H9 (cell line): ENCODE measurements at regions not wholly inside any gene's neighbourhood (a gene's known extent, or its start where the extent isn't known, plus 50 kb on each side); places are given as distances from the start of the nearest gene placed in this dataset.
"Not testable (repeated sequence)": the region's sequence is repeated elsewhere in the genome, so short reads cannot be mapped to it uniquely, and the experiment has no call there.

ENCODE experiments used
- DNase-seq: peaks from one replicate; pipeline ENCODE4 v3.0.0-alpha.2; 2017
- H2AFZ ChIP-seq: one replicate; pipeline ENCODE4 v1.6.1; 2013; ENCODE audit warnings: mild to moderate bottlenecking, low read length, control low read depth, moderate library complexity
- H2AK5ac ChIP-seq: 2 replicates; pipeline ENCODE4 v1.6.1; 2013; ENCODE audit warnings: low read length, control low read depth, mixed read lengths; ENCODE audit not compliant: insufficient read length
- H2BK120ac ChIP-seq: one replicate; pipeline ENCODE4 v1.6.1; 2013; ENCODE audit warnings: low read depth, mild to moderate bottlenecking, low read length, control low read depth, inconsistent platforms; ENCODE audit not compliant: poor library complexity, severe bottlenecking
- H2BK12ac ChIP-seq: 2 replicates; pipeline ENCODE4 v1.6.1; 2013; ENCODE audit warnings: low read length, control low read depth, mixed read lengths, low read depth; ENCODE audit not compliant: insufficient read length
- H2BK15ac ChIP-seq: 2 replicates; pipeline ENCODE4 v1.6.1; 2013; ENCODE audit warnings: low read depth, low read length, control low read depth
- H2BK20ac ChIP-seq: one replicate; pipeline ENCODE4 v1.6.1; 2013; ENCODE audit warnings: low read depth, mild to moderate bottlenecking, low read length, control low read depth, inconsistent platforms; ENCODE audit not compliant: poor library complexity, severe bottlenecking
- H2BK5ac ChIP-seq: 2 replicates; pipeline ENCODE4 v1.6.1; 2013; ENCODE audit warnings: low read length, control low read depth, mixed read lengths; ENCODE audit not compliant: insufficient read length
- H3K14ac ChIP-seq: 2 replicates; pipeline ENCODE4 v1.6.1; 2013; ENCODE audit warnings: low read length, control low read depth; ENCODE audit not compliant: insufficient read depth
- H3K18ac ChIP-seq: 2 replicates; pipeline ENCODE4 v1.6.1; 2013; ENCODE audit warnings: low read depth, mild to moderate bottlenecking, mixed read lengths, low read length, control low read depth; ENCODE audit not compliant: insufficient read length
- H3K23ac ChIP-seq: 2 replicates; pipeline ENCODE4 v1.6.1; 2013; ENCODE audit warnings: low read length, control low read depth, mixed read lengths, low read depth; ENCODE audit not compliant: insufficient read length
- H3K23me2 ChIP-seq: 2 replicates; pipeline ENCODE4 v1.6.1; 2013; ENCODE audit warnings: low read depth, mild to moderate bottlenecking, mixed read lengths, low read length, control low read depth; ENCODE audit not compliant: insufficient read length, poor library complexity, severe bottlenecking
- H3K27ac ChIP-seq: 2 replicates; pipeline ENCODE4 v1.5.1; 2013; ENCODE audit warnings: low read length, control low read depth, mixed read lengths, low read depth; ENCODE audit not compliant: insufficient read length
- H3K27me3 ChIP-seq: 2 replicates; pipeline ENCODE4 v1.6.1; 2013; ENCODE audit warnings: low read length, control low read depth, inconsistent platforms; ENCODE audit not compliant: insufficient read depth
- H3K4ac ChIP-seq: 2 replicates; pipeline ENCODE4 v1.6.1; 2013; ENCODE audit warnings: low read depth, mild to moderate bottlenecking, control low read depth, inconsistent platforms, low read length, moderate library complexity
- H3K4me1 ChIP-seq: 2 replicates; pipeline ENCODE4 v1.6.1; 2013; ENCODE audit warnings: low read length, control low read depth, inconsistent platforms; ENCODE audit not compliant: insufficient read depth
- H3K4me2 ChIP-seq: 2 replicates; pipeline ENCODE4 v1.6.1; 2013; ENCODE audit warnings: low read length, control low read depth, mixed read lengths; ENCODE audit not compliant: insufficient read length, insufficient read depth
- H3K56ac ChIP-seq: 2 replicates; pipeline ENCODE4 v1.6.1; 2013; ENCODE audit warnings: low read depth, mild to moderate bottlenecking, mixed read lengths, low read length, control low read depth; ENCODE audit not compliant: insufficient read length
- H3K79me1 ChIP-seq: 2 replicates; pipeline ENCODE4 v1.6.1; 2013; ENCODE audit warnings: low read depth, mild to moderate bottlenecking, moderate library complexity, low read length, control low read depth, inconsistent platforms; ENCODE audit not compliant: insufficient read depth, poor library complexity, severe bottlenecking
- H3K79me2 ChIP-seq: 2 replicates; pipeline ENCODE4 v1.6.1; 2013; ENCODE audit warnings: low read length, control low read depth, inconsistent platforms; ENCODE audit not compliant: insufficient read depth
- H3K9ac ChIP-seq: 2 replicates; pipeline ENCODE4 v1.6.1; 2013; ENCODE audit warnings: low read length, control low read depth, mixed read lengths; ENCODE audit not compliant: insufficient read length; ENCODE audit errors: extremely low read depth
- H3K9me3 ChIP-seq: one replicate; pipeline ENCODE4 v1.6.1; 2013; ENCODE audit warnings: low read depth, low read length, inconsistent platforms; ENCODE audit not compliant: control insufficient read depth
- H3T11ph ChIP-seq: one replicate; pipeline ENCODE4 v1.6.1; 2013; ENCODE audit warnings: mild to moderate bottlenecking, low read length, control low read depth, inconsistent platforms
- H4K20me1 ChIP-seq: one replicate; pipeline ENCODE4 v1.6.1; 2013; ENCODE audit not compliant: control insufficient read depth, insufficient read length, insufficient read depth
- H4K5ac ChIP-seq: 2 replicates; pipeline ENCODE4 v1.6.1; 2013; ENCODE audit warnings: low read depth, mild to moderate bottlenecking, mixed read lengths, low read length, control low read depth; ENCODE audit not compliant: insufficient read length
- H4K8ac ChIP-seq: replicated peaks from 2 replicates; pipeline ENCODE4 v1.6.1; 2013; ENCODE audit warnings: low read length, control low read depth, mixed read lengths, low read depth; ENCODE audit not compliant: insufficient read length
- H4K91ac ChIP-seq: 2 replicates; pipeline ENCODE4 v1.6.1; 2013; ENCODE audit warnings: low read depth, mild to moderate bottlenecking, moderate library complexity, mixed read lengths, low read length, control low read depth; ENCODE audit not compliant: insufficient read length
- H3K27ac Mint-ChIP-seq, 3 experiments: 2 replicates in 2 of 3; 3 replicates in 1 of 3; pipeline ENCODE4 v1.8.0; 2020 to 2021; ENCODE audit warnings: mixed read lengths in 3 of 3, mild to moderate bottlenecking in 1 of 3, moderate library complexity in 1 of 3
- H3K27me3 Mint-ChIP-seq: 2 replicates; pipeline ENCODE4 v1.8.0; 2021; ENCODE audit warnings: low read depth, mild to moderate bottlenecking, moderate library complexity, mixed read lengths
- H3K36me3 Mint-ChIP-seq, 3 experiments: 2 replicates in 2 of 3; 3 replicates in 1 of 3; pipeline ENCODE4 v1.8.0; 2020 to 2021; ENCODE audit warnings: low read depth in 3 of 3, mixed read lengths in 3 of 3; ENCODE audit not compliant: insufficient read depth in 1 of 3
- H3K4me1 Mint-ChIP-seq, 2 experiments: 2 replicates each; pipeline ENCODE4 v1.8.0; 2020; ENCODE audit warnings: mixed read lengths in 2 of 2
- H3K4me3 Mint-ChIP-seq, 2 experiments: 2 replicates in 1 of 2; 3 replicates in 1 of 2; pipeline ENCODE4 v1.8.0; 2020 to 2021; ENCODE audit warnings: mild to moderate bottlenecking in 2 of 2, mixed read lengths in 2 of 2, moderate library complexity in 1 of 2
- H3K9me3 Mint-ChIP-seq, 2 experiments: 2 replicates in 1 of 2; 3 replicates in 1 of 2; pipeline ENCODE4 v1.8.0; 2020; ENCODE audit warnings: mild to moderate bottlenecking in 2 of 2, mixed read lengths in 2 of 2, moderate library complexity in 1 of 2
- WGBS: extraction: QIAGEN DNeasy Blood & Tissue Kit; methylation state at CpG from one replicate; pipeline ENCODE4 v1.1.7; 2013; ENCODE audit warnings: missing lambda C conversion rate, low lambda C conversion rate, mixed read lengths; ENCODE audit not compliant: insufficient read length; ENCODE audit errors: extremely low coverage; 5-methylcytosine and 5-hydroxymethylcytosine counted together
- TF ChIP-seq, protein P1 (sequence below): fragments of 200-600 bp; sonication (generic); conservative IDR thresholded peaks from 3 replicates; pipeline ENCODE4 v1.8.0; 2021; ENCODE audit warnings: antibody characterized with exemption, mild to moderate bottlenecking

GRCh38 chr3:151673974-151674373 lies 59.8 kb upstream of the AADACL2 start:
- no CpG with 5 or more reads among the region's 1 CpG for WGBS
- H3K56ac ChIP-seq: no peak overlapping the region

DNA sequence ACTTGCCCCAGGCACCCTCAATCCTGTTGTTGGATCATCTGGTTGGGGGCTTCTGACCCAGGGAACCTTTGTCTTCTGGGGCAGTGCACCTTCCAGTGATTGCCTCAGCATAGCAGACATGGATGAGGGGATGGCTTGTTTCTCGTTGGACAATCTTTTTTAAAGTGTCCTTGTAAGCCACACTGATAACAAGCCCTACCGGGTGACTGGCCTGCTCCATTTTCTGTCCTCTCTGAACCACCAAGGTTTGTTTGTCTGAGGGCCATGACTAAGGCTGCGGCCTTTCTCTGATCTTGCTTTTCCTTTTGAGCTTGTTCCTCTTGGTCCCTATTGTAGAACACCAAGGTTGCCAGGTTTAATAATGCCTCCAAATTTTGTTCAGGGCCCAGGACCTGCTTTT lies 66.0 kb upstream of the AADACL2 start:
- not testable (repeated sequence) for H3K23ac ChIP-seq, H4K91ac ChIP-seq, H2AK5ac ChIP-seq, H3K56ac ChIP-seq, H3K27ac ChIP-seq, H4K20me1 ChIP-seq, H3K4me3 Mint-ChIP-seq, H3K9me3 ChIP-seq, H2BK120ac ChIP-seq, H3K27me3 ChIP-seq, H2BK12ac ChIP-seq, H3K14ac ChIP-seq, H3K27me3 Mint-ChIP-seq, H3K4ac ChIP-seq, H2BK20ac ChIP-seq, H3K79me2 ChIP-seq, H3K36me3 Mint-ChIP-seq, H3K4me1 ChIP-seq, H3K9ac ChIP-seq, DNase-seq, H4K5ac ChIP-seq, H3K4me2 ChIP-seq, H3K18ac ChIP-seq, H3K79me1 ChIP-seq, H2BK15ac ChIP-seq, H4K8ac ChIP-seq, H3K4me1 Mint-ChIP-seq, H3T11ph ChIP-seq, H2AFZ ChIP-seq, H3K27ac Mint-ChIP-seq, H3K23me2 ChIP-seq, H2BK5ac ChIP-seq
- WGBS: no CpG with 5 or more reads among the region's 3 CpGs
- H3K9me3 Mint-ChIP-seq: peaks cover 9 to 21% of the 10 kb centered on the region in 2 experiments; a peak in 4 of 5 replicates

More at GRCh38 chr3:151673974-151674373, 59.8 kb upstream of the AADACL2 start:
- Histone ChIP-seq H2BK20ac (no peak overlapping the region), H3K79me2 (no peaks in the 10 kb centered on the region), H4K20me1 (no peaks in the 10 kb centered on the region), H3K27ac (no peak overlapping the region), H2BK12ac (no peak overlapping the region), H3T11ph (no peak overlapping the region), H3K23me2 (no peaks in the 10 kb centered on the region), H3K14ac (no peak overlapping the region), H3K18ac (no peak overlapping the region), H2BK120ac (no peak overlapping the region), H2AFZ (no peak overlapping the region), H3K23ac (no peak overlapping the region), H2BK15ac (no peak overlapping the region), H3K9me3 (no peaks in the 10 kb centered on the region), H4K5ac (no peak overlapping the region), H3K4me1 (no peaks in the 10 kb centered on the region), H3K4me2 (no peak overlapping the region), H2AK5ac (no peak overlapping the region), H3K79me1 (no peaks in the 10 kb centered on the region), H3K9ac (no peak overlapping the region), H3K4ac (no peak overlapping the region), H2BK5ac (no peak overlapping the region), H3K27me3 (no peaks in the 10 kb centered on the region), H4K91ac (no peak overlapping the region), H4K8ac (no peak overlapping the region)
- no peak overlapping the region for H3K4me3 Mint-ChIP-seq
- TF ChIP-seq, protein P1, sequence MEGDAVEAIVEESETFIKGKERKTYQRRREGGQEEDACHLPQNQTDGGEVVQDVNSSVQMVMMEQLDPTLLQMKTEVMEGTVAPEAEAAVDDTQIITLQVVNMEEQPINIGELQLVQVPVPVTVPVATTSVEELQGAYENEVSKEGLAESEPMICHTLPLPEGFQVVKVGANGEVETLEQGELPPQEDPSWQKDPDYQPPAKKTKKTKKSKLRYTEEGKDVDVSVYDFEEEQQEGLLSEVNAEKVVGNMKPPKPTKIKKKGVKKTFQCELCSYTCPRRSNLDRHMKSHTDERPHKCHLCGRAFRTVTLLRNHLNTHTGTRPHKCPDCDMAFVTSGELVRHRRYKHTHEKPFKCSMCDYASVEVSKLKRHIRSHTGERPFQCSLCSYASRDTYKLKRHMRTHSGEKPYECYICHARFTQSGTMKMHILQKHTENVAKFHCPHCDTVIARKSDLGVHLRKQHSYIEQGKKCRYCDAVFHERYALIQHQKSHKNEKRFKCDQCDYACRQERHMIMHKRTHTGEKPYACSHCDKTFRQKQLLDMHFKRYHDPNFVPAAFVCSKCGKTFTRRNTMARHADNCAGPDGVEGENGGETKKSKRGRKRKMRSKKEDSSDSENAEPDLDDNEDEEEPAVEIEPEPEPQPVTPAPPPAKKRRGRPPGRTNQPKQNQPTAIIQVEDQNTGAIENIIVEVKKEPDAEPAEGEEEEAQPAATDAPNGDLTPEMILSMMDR: no peak
- H3K27ac Mint-ChIP-seq: no peak overlapping the region
- no peaks in the 10 kb centered on the region for H3K4me1 Mint-ChIP-seq
- peaks cover 0 to 9% (median 0%) of the 10 kb centered on the region in 3 experiments; a peak in 4 of 7 replicates for H3K36me3 Mint-ChIP-seq
- no peak for DNase-seq
- no peaks in the 10 kb centered on the region; the same call in 1 of the 2 replicates for H3K27me3 Mint-ChIP-seq
- peaks cover 9 to 22% of the 10 kb centered on the region in 2 experiments; a peak in 4 of 5 replicates for H3K9me3 Mint-ChIP-seq
